Mesendoderm (in vitro differentiated cells): ENCODE measurements at regions not wholly inside any gene's neighbourhood (a gene's known extent, or its start where the extent isn't known, plus 50 kb on each side); places are given as distances from the start of the nearest gene placed in this dataset.
A peak's percentile ranks its signal among the peaks of the same experiment; 100 is the strongest.

Experiments used
- DNase-seq: peaks from one replicate; pipeline ENCODE4 v3.0.0; 2013
- H2AK5ac ChIP-seq: 2 replicates; pipeline ENCODE4 v1.6.1; 2013; ENCODE audit warnings: low read length, inconsistent platforms
- H2BK120ac ChIP-seq: 2 replicates; pipeline ENCODE4 v1.6.1; 2013; ENCODE audit warnings: low read depth, mild to moderate bottlenecking, low read length, moderate library complexity, mixed read lengths
- H2BK15ac ChIP-seq: replicated peaks from 2 replicates; pipeline ENCODE4 v1.6.1; 2013; ENCODE audit warnings: low read depth, mild to moderate bottlenecking, moderate library complexity
- H2BK5ac ChIP-seq: 2 replicates; pipeline ENCODE4 v1.6.1; 2013; ENCODE audit warnings: low read length, inconsistent platforms
- H3K18ac ChIP-seq: 2 replicates; pipeline ENCODE4 v1.6.1; 2013; ENCODE audit warnings: mild to moderate bottlenecking, low read length, mixed read lengths
- H3K23ac ChIP-seq: one replicate; pipeline ENCODE4 v1.6.1; 2013; ENCODE audit warnings: low read length
- H3K27ac ChIP-seq: 2 replicates; pipeline ENCODE4 v1.5.1; 2013; ENCODE audit warnings: low read depth, mild to moderate bottlenecking, inconsistent platforms, low read length, moderate library complexity
- H3K27me3 ChIP-seq: 2 replicates; pipeline ENCODE4 v1.6.1; 2013; ENCODE audit warnings: low read length, control low read depth, mild to moderate bottlenecking, inconsistent platforms; ENCODE audit not compliant: insufficient read depth, poor library complexity
- H3K36me3 ChIP-seq: 2 replicates; pipeline ENCODE4 v1.6.1; 2013; ENCODE audit warnings: low read length, inconsistent platforms; ENCODE audit not compliant: control insufficient read depth, insufficient read depth
- H3K4ac ChIP-seq: one replicate; pipeline ENCODE4 v1.6.1; 2013; ENCODE audit warnings: low read depth, mild to moderate bottlenecking, low read length, moderate library complexity
- H3K4me1 ChIP-seq: 2 replicates; pipeline ENCODE4 v1.6.1; 2013; ENCODE audit warnings: low read depth, low read length, inconsistent platforms; ENCODE audit not compliant: control insufficient read depth
- H3K4me2 ChIP-seq: 2 replicates; pipeline ENCODE4 v1.6.1; 2013; ENCODE audit warnings: low read length
- H3K4me3 ChIP-seq: 2 replicates; pipeline ENCODE4 v1.5.1; 2013; ENCODE audit warnings: mild to moderate bottlenecking, low read length
- H3K56ac ChIP-seq: one replicate; pipeline ENCODE4 v1.6.1; 2013; ENCODE audit warnings: low read length
- H3K79me1 ChIP-seq: 2 replicates; pipeline ENCODE4 v1.6.1; 2013; ENCODE audit warnings: low read length, inconsistent platforms
- H3K79me2 ChIP-seq: 2 replicates; pipeline ENCODE4 v1.6.1; 2013; ENCODE audit warnings: mild to moderate bottlenecking, low read length; ENCODE audit not compliant: control insufficient read depth, insufficient read depth
- H3K9ac ChIP-seq: 2 replicates; pipeline ENCODE4 v1.6.1; 2013; ENCODE audit warnings: low read length, inconsistent platforms
- H4K5ac ChIP-seq: one replicate; pipeline ENCODE4 v1.6.1; 2013; ENCODE audit warnings: low read length
- H4K8ac ChIP-seq: one replicate; pipeline ENCODE4 v1.6.1; 2013; ENCODE audit warnings: low read depth, mild to moderate bottlenecking, control low read depth, low read length, moderate library complexity
- WGBS: extraction: QIAGEN DNeasy Blood & Tissue Kit; methylation state at CpG from one replicate; pipeline ENCODE4 v1.1.7; 2013; ENCODE audit warnings: low lambda C conversion rate, missing lambda C conversion rate; ENCODE audit not compliant: insufficient coverage; ENCODE audit errors: extremely low coverage; 5-methylcytosine and 5-hydroxymethylcytosine counted together

GRCh38 chr4:148522995-148523394 is 80.8 kb upstream of the NR3C2 start:
- Histone ChIP-seq H2BK120ac (no peak overlapping the region), H2AK5ac (no peak overlapping the region), H2BK15ac (no peak overlapping the region), H3K4ac (no peak overlapping the region), H4K5ac (no peak overlapping the region), H3K79me2 (no peaks in the 10 kb centered on the region), H3K79me1 (no peaks in the 10 kb centered on the region), H3K56ac (no peak overlapping the region), H3K27me3 (no peaks in the 10 kb centered on the region), H3K9ac (no peak overlapping the region), H3K4me1 (no peaks in the 10 kb centered on the region), H3K23ac (no peak overlapping the region), H3K36me3 (no peaks in the 10 kb centered on the region), H4K8ac (no peak overlapping the region), H3K18ac (no peak overlapping the region), H3K4me3 (no peak overlapping the region), H3K27ac (no peak overlapping the region), H3K4me2 (no peak overlapping the region), H2BK5ac (no peak overlapping the region)
- no peak for DNase-seq
- WGBS, result no CpG with 5 or more reads among the region's 4 CpGs

GRCh38 chr4:148515248-148515647 is 73.0 kb upstream of the NR3C2 start:
- Histone ChIP-seq H2BK15ac (no peak overlapping the region), H4K8ac (no peak overlapping the region), H2BK5ac (no peak overlapping the region), H3K18ac (no peak overlapping the region), H4K5ac (no peak overlapping the region), H3K79me2 (no peaks in the 10 kb centered on the region), H2BK120ac (no peak overlapping the region), H3K4me3 (no peak overlapping the region), H3K23ac (no peak overlapping the region), H3K4me2 (no peak overlapping the region), H3K4me1 (no peaks in the 10 kb centered on the region), H3K27ac (no peak overlapping the region), H3K9ac (no peak overlapping the region), H3K79me1 (no peaks in the 10 kb centered on the region), H2AK5ac (no peak overlapping the region), H3K27me3 (no peaks in the 10 kb centered on the region), H3K4ac (no peak overlapping the region), H3K56ac (no peak overlapping the region), H3K36me3 (no peaks in the 10 kb centered on the region)
- DNase-seq, result peak; percentile 38
- no CpG with 5 or more reads among the region's 1 CpG for WGBS

GRCh38 chr4:148514581-148514980 is 72.4 kb upstream of the NR3C2 start:
- no peak overlapping the region for H3K56ac ChIP-seq
- H2BK5ac ChIP-seq, result no peak overlapping the region
- no peak overlapping the region for H2BK120ac ChIP-seq
- DNase-seq, result no peak
- H3K9ac ChIP-seq, result no peak overlapping the region
- no peak overlapping the region for H3K4me3 ChIP-seq
- no CpG with 5 or more reads among the region's 2 CpGs for WGBS
- no peak overlapping the region for H2BK15ac ChIP-seq
- no peak overlapping the region for H3K18ac ChIP-seq
- H4K8ac ChIP-seq, result no peak overlapping the region
- no peaks in the 10 kb centered on the region for H3K79me2 ChIP-seq
- H3K27ac ChIP-seq, result no peak overlapping the region
- H3K79me1 ChIP-seq, result no peaks in the 10 kb centered on the region
- no peaks in the 10 kb centered on the region for H3K27me3 ChIP-seq
- no peaks in the 10 kb centered on the region for H3K4me1 ChIP-seq
- no peak overlapping the region for H4K5ac ChIP-seq
- no peak overlapping the region for H3K23ac ChIP-seq
- H3K4me2 ChIP-seq, result no peak overlapping the region
- no peaks in the 10 kb centered on the region for H3K36me3 ChIP-seq
- H2AK5ac ChIP-seq, result no peak overlapping the region
- no peak overlapping the region for H3K4ac ChIP-seq

- H2BK120ac ChIP-seq, result no peak overlapping the region
- H3K79me1 ChIP-seq, result no peaks in the 10 kb centered on the region
- no CpG with 5 or more reads among the region's 1 CpG for WGBS
Measured at GRCh38 chr4:148514041-148514440, 71.8 kb upstream of the NR3C2 start.

GRCh38 chr4:148510211-148510610 is 68.0 kb upstream of the NR3C2 start:
- Histone ChIP-seq H3K79me2 (no peaks in the 10 kb centered on the region), H3K4me2 (no peak overlapping the region), H2BK5ac (no peak overlapping the region), H3K18ac (no peak overlapping the region), H2BK15ac (no peak overlapping the region), H4K8ac (no peak overlapping the region), H3K27me3 (no peaks in the 10 kb centered on the region), H3K4me1 (no peaks in the 10 kb centered on the region), H3K36me3 (no peaks in the 10 kb centered on the region), H2BK120ac (no peak overlapping the region), H3K4me3 (no peak overlapping the region), H3K79me1 (no peaks in the 10 kb centered on the region), H3K27ac (no peak overlapping the region), H3K23ac (no peak overlapping the region), H3K56ac (no peak overlapping the region), H2AK5ac (no peak overlapping the region), H3K9ac (no peak overlapping the region), H4K5ac (no peak overlapping the region), H3K4ac (no peak overlapping the region)
- WGBS, result no CpG with 5 or more reads among the region's 2 CpGs
- no peak for DNase-seq

More at GRCh38 chr4:148514041-148514440, 71.8 kb upstream of the NR3C2 start:
- DNase-seq, result no peak
- H3K18ac ChIP-seq, result no peak overlapping the region
- H2BK5ac ChIP-seq, result no peak overlapping the region
- H3K9ac ChIP-seq, result no peak overlapping the region
- H3K27me3 ChIP-seq, result no peaks in the 10 kb centered on the region
- no peaks in the 10 kb centered on the region for H3K36me3 ChIP-seq
- H3K23ac ChIP-seq, result no peak overlapping the region
- H4K5ac ChIP-seq, result no peak overlapping the region
- H3K56ac ChIP-seq, result no peak overlapping the region
- no peak overlapping the region for H3K4me3 ChIP-seq
- no peak overlapping the region for H4K8ac ChIP-seq
- H3K79me2 ChIP-seq, result no peaks in the 10 kb centered on the region
- no peak overlapping the region for H3K4me2 ChIP-seq
- no peak overlapping the region for H2BK15ac ChIP-seq
- no peak overlapping the region for H3K4ac ChIP-seq
- no peak overlapping the region for H3K27ac ChIP-seq
- H3K4me1 ChIP-seq, result no peaks in the 10 kb centered on the region
- H2AK5ac ChIP-seq, result no peak overlapping the region

- DNase-seq, result no peak
- Histone ChIP-seq H3K9ac (no peak overlapping the region), H3K4ac (no peak overlapping the region), H3K56ac (no peak overlapping the region), H3K4me2 (no peak overlapping the region), H3K18ac (no peak overlapping the region), H2BK15ac (no peak overlapping the region), H2BK5ac (no peak overlapping the region), H4K5ac (no peak overlapping the region), H2BK120ac (no peak overlapping the region), H3K4me3 (no peak overlapping the region), H3K79me2 (no peaks in the 10 kb centered on the region), H3K23ac (no peak overlapping the region), H3K79me1 (no peaks in the 10 kb centered on the region), H4K8ac (no peak overlapping the region), H2AK5ac (no peak overlapping the region), H3K36me3 (no peaks in the 10 kb centered on the region), H3K27ac (no peak overlapping the region), H3K4me1 (no peaks in the 10 kb centered on the region), H3K27me3 (no peaks in the 10 kb centered on the region)
- WGBS, result no CpG with 5 or more reads among the region's 1 CpG
Measured at GRCh38 chr4:148503681-148504080, 61.5 kb upstream of the NR3C2 start.
